Erythroblast (primary cell): ENCODE measurements at regions not wholly inside any gene's neighbourhood (a gene's known extent, or its start where the extent isn't known, plus 50 kb on each side); places are given as distances from the start of the nearest gene placed in this dataset.

Experiments
- GATA1 ChIP-seq: IDR thresholded peaks from 2 replicates; pipeline ENCODE4 v1.6.1; 2011; ENCODE audit warnings: low read depth, mild to moderate bottlenecking, control low read depth, low read length, moderate library complexity
- POLR2A ChIP-seq: IDR thresholded peaks from 2 replicates; pipeline ENCODE4 v1.6.1; 2011; ENCODE audit warnings: mild to moderate bottlenecking, low read length

DNA sequence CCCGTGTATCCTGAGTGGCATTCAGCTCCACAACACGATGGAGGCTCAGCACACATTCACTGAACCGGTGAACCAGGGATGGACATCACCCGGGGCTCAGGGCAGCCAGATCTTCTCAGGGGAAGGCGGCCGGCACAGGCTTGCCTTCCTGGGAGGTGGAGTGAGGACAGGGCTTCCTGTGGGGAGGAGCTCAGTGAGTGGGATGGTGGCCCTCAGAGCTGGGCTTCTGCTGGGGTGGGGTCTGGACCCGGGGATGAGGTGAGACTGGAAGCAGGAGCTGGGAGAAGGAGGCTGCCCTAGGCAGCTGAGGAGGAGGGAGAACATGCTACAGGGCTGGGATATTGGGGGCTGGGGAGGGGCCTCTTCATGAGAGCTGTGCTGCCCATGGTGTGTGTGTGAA is 58.5 kb upstream of the PRR23E start:
- TF ChIP-seq POLR2A: no peak
- TF ChIP-seq GATA1: no peak
